Fibroblast of skin of left biceps (primary cell): ENCODE measurements at regions not wholly inside any gene's neighbourhood (a gene's known extent, or its start where the extent isn't known, plus 50 kb on each side); places are given as distances from the start of the nearest gene placed in this dataset.

Source experiments
- DNase-seq, 2 experiments: peaks; one replicate each; pipeline ENCODE4 v3.0.0-alpha.2; 2013; ENCODE audit warnings: low read depth in 2 of 2

- DNase-seq: no peak
These were observed 65.8 kb downstream of the SALL1 start for GRCh38 chr16:51085271-51085670.

GRCh38 chr16:51084074-51084928, 66.8 kb downstream of the SALL1 start:
- no peak for DNase-seq

- no peak for DNase-seq
These were observed 78.5 kb downstream of the SALL1 start for GRCh38 chr16:51072591-51072990.

GRCh38 chr16:51071326-51071725, 79.7 kb downstream of the SALL1 start:
- DNase-seq: no peak

- no peak for DNase-seq
These were observed 83.7 kb downstream of the SALL1 start for GRCh38 chr16:51067352-51067751.

- DNase-seq: no peak
These were observed 89.0 kb downstream of the SALL1 start for GRCh38 chr16:51062039-51062438.

- no peak for DNase-seq
These were observed 89.7 kb downstream of the SALL1 start for GRCh38 chr16:51061328-51061727.

- DNase-seq: no peak
These were observed 93.1 kb downstream of the SALL1 start for GRCh38 chr16:51057969-51058337.

- no peak for DNase-seq
These were observed 93.8 kb downstream of the SALL1 start for GRCh38 chr16:51057102-51057793.

- DNase-seq: no peak
These were observed 94.7 kb downstream of the SALL1 start for GRCh38 chr16:51056331-51056730.

- no peak for DNase-seq
These were observed 95.6 kb downstream of the SALL1 start for GRCh38 chr16:51055434-51055833.

- no peak for DNase-seq
These were observed 97.3 kb downstream of the SALL1 start for GRCh38 chr16:51053775-51054174.

- no peak for DNase-seq
These were observed 99.4 kb downstream of the SALL1 start for GRCh38 chr16:51051671-51052070.

- DNase-seq: no peak
These were observed 100.7 kb downstream of the SALL1 start for GRCh38 chr16:51050377-51050706.

- DNase-seq: no peak
These were observed 101.2 kb downstream of the SALL1 start for GRCh38 chr16:51049678-51050376.

- DNase-seq: no peak
These were observed 101.8 kb downstream of the SALL1 start for GRCh38 chr16:51049276-51049675.

GRCh38 chr16:51048544-51048943, 102.5 kb downstream of the SALL1 start:
- DNase-seq: no peak

- no peak for DNase-seq
These were observed 105.3 kb downstream of the SALL1 start for GRCh38 chr16:51045794-51046193.

- no peak for DNase-seq
These were observed 105.9 kb downstream of the SALL1 start for GRCh38 chr16:51045186-51045585.

- DNase-seq: no peak
These were observed 109.5 kb downstream of the SALL1 start for GRCh38 chr16:51041546-51041945.

- DNase-seq: no peak
These were observed 110.4 kb downstream of the SALL1 start for GRCh38 chr16:51040637-51041036.

- no peak for DNase-seq
These were observed 111.3 kb downstream of the SALL1 start for GRCh38 chr16:51039638-51040331.
